Neural cell (in vitro differentiated cells): ENCODE measurements at regions not wholly inside any gene's neighbourhood (a gene's known extent, or its start where the extent isn't known, plus 50 kb on each side); places are given as distances from the start of the nearest gene placed in this dataset.

Experiments used
- H2AFZ ChIP-seq: fragments of 200-600, 300-800 bp; sonication (generic), shearing (Covaris generic); 2 replicates; pipeline ENCODE4 v1.6.0; 2014; ENCODE audit warnings: low read depth, mild to moderate bottlenecking, antibody characterized with exemption, low read length, moderate library complexity
- H3F3A ChIP-seq: fragments of 200-600 bp; shearing (Covaris generic); 2 replicates; pipeline ENCODE4 v1.6.1; 2016; ENCODE audit warnings: mild to moderate bottlenecking, moderate library complexity, mixed read lengths, antibody characterized with exemption, low read length; ENCODE audit not compliant: insufficient read depth, poor library complexity, severe bottlenecking
- H3K27ac ChIP-seq: fragments of 200-600, 300-800 bp; sonication (generic), shearing (Covaris generic); 2 replicates; pipeline ENCODE4 v1.5.1; 2014; ENCODE audit warnings: mild to moderate bottlenecking, low read length, moderate library complexity
- H3K27me3 ChIP-seq: fragments of 300-800, 200-600 bp; sonication (generic), shearing (Covaris generic); 2 replicates; pipeline ENCODE4 v1.6.0; 2014; ENCODE audit warnings: mild to moderate bottlenecking, low read depth, low read length, moderate library complexity; ENCODE audit not compliant: insufficient read depth
- H3K36me3 ChIP-seq: fragments of 300-800, 200-600 bp; sonication (generic), shearing (Covaris generic); 2 replicates; pipeline ENCODE4 v1.5.1; 2014; ENCODE audit warnings: mild to moderate bottlenecking, antibody characterized with exemption, low read length, moderate library complexity; ENCODE audit not compliant: insufficient read depth
- H3K4me2 ChIP-seq: fragments of 300-800, 200-600 bp; sonication (generic), shearing (Covaris generic); 2 replicates; pipeline ENCODE4 v1.6.0; 2014; ENCODE audit warnings: mild to moderate bottlenecking, low read length
- H3K4me3 ChIP-seq: fragments of 300-800, 200-600 bp; sonication (generic), shearing (Covaris generic); 2 replicates; pipeline ENCODE4 v1.5.1; 2014; ENCODE audit warnings: mild to moderate bottlenecking, low read length, moderate library complexity
- H3K79me2 ChIP-seq: fragments of 200-600 bp; shearing (Covaris generic); replicated peaks from 2 replicates; pipeline ENCODE4 v1.6.0; 2014; ENCODE audit warnings: mild to moderate bottlenecking, low read length, moderate library complexity; ENCODE audit not compliant: insufficient read depth
- H3K9ac ChIP-seq: fragments of 300-800, 200-600 bp; sonication (generic), shearing (Covaris generic); 2 replicates; pipeline ENCODE4 v1.6.1; 2016; ENCODE audit warnings: mild to moderate bottlenecking, low read length, mixed read lengths
- H3K9me2 ChIP-seq: fragments of 200-600 bp; shearing (Covaris generic); 2 replicates; pipeline ENCODE4 v1.6.1; 2016; ENCODE audit warnings: mild to moderate bottlenecking, low read length, mixed read lengths; ENCODE audit not compliant: insufficient read depth
- H3K9me3 ChIP-seq: fragments of 200-600, 300-800 bp; sonication (generic), shearing (Covaris generic); 2 replicates; pipeline ENCODE4 v1.6.1; 2016; ENCODE audit warnings: mild to moderate bottlenecking, mixed run types, low read length, moderate library complexity, mixed read lengths
- H4K20me1 ChIP-seq: fragments of 200-600 bp; shearing (Covaris generic); 2 replicates; pipeline ENCODE4 v1.6.1; 2016; ENCODE audit warnings: mild to moderate bottlenecking, mixed run types; ENCODE audit not compliant: insufficient read depth
- EP300 ChIP-seq: fragments of 450-650 bp; conservative IDR thresholded peaks from 2 replicates; pipeline ENCODE4 v1.6.1; 2014; ENCODE audit warnings: antibody characterized with exemption, mild to moderate bottlenecking, moderate library complexity; ENCODE audit not compliant: poor library complexity, severe bottlenecking
- EZH2 ChIP-seq: fragments of 200-600, 300-800 bp; shearing (Covaris generic), sonication (generic); IDR thresholded peaks from 2 replicates; pipeline ENCODE4 v1.6.1; 2014; ENCODE audit warnings: antibody characterized with exemption, low read length, borderline replicate concordance, mild to moderate bottlenecking; ENCODE audit not compliant: insufficient read depth, poor library complexity, severe bottlenecking
- MXI1 ChIP-seq: fragments of 450-650 bp; conservative IDR thresholded peaks from 2 replicates; pipeline ENCODE4 v1.6.1; 2014; ENCODE audit warnings: antibody characterized with exemption, mild to moderate bottlenecking; ENCODE audit not compliant: poor library complexity, severe bottlenecking
- POLR2AphosphoS5 ChIP-seq: IDR thresholded peaks from 2 replicates; pipeline ENCODE4 v1.6.1; 2012
- RAD21 ChIP-seq: fragments of 450-650 bp; conservative IDR thresholded peaks from 2 replicates; pipeline ENCODE4 v1.6.1; 2014; ENCODE audit warnings: antibody characterized with exemption, mild to moderate bottlenecking, moderate library complexity
- SMC3 ChIP-seq: fragments of 450-650 bp; conservative IDR thresholded peaks from 2 replicates; pipeline ENCODE4 v1.6.1; 2014; ENCODE audit warnings: antibody characterized with exemption, mild to moderate bottlenecking, moderate library complexity; ENCODE audit not compliant: poor library complexity
- TAF1 ChIP-seq: IDR thresholded peaks from 2 replicates; pipeline ENCODE4 v1.6.1; 2012; ENCODE audit warnings: low read depth
- TF ChIP-seq, protein P1 (sequence below): IDR thresholded peaks from 2 replicates; pipeline ENCODE4 v1.6.1; 2012; ENCODE audit warnings: borderline replicate concordance
- TF ChIP-seq, protein P2 (sequence below): fragments of 450-650 bp; IDR thresholded peaks from 2 replicates; pipeline ENCODE4 v1.5.1; 2014; ENCODE audit warnings: antibody characterized with exemption, mild to moderate bottlenecking, moderate library complexity; ENCODE audit not compliant: poor library complexity, severe bottlenecking

DNA sequence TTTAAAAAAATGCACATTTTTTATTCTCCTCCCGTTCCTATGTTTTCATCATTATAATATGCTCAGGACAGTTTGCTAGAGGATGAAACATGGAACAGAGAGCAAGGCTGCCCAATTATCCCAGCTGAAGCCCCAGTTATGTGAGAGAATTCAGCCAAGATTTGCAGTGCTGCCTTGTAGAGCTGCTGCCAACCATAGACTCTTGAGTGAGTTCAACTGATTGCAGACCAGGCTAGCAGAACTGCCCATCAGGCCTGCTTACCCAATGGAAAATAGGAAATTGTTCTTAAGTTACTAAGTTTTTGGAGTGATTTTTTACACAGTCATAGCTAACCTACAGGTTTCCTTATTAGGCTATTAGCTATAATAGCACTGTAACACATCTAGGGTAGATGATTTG is 128.7 kb upstream of the VGLL2 start:
- H3K27me3 ChIP-seq: no peaks in the 10 kb centered on the region
- no peak overlapping the region for H3K4me3 ChIP-seq
- no peak overlapping the region for H3K9ac ChIP-seq
- no peaks in the 10 kb centered on the region for H3K9me2 ChIP-seq
- H3K4me2 ChIP-seq: no peak overlapping the region
- H3K27ac ChIP-seq: no peak overlapping the region
- H4K20me1 ChIP-seq: no peaks in the 10 kb centered on the region
- H3K9me3 ChIP-seq: no peaks in the 10 kb centered on the region
- no peaks in the 10 kb centered on the region for H3K36me3 ChIP-seq
- H2AFZ ChIP-seq: no peak overlapping the region
- TF ChIP-seq EP300 (no peak), SMC3 (no peak), MXI1 (no peak), POLR2AphosphoS5 (no peak), TAF1 (no peak), EZH2 (no peak), RAD21 (no peak)
- TF ChIP-seq, protein P1, sequence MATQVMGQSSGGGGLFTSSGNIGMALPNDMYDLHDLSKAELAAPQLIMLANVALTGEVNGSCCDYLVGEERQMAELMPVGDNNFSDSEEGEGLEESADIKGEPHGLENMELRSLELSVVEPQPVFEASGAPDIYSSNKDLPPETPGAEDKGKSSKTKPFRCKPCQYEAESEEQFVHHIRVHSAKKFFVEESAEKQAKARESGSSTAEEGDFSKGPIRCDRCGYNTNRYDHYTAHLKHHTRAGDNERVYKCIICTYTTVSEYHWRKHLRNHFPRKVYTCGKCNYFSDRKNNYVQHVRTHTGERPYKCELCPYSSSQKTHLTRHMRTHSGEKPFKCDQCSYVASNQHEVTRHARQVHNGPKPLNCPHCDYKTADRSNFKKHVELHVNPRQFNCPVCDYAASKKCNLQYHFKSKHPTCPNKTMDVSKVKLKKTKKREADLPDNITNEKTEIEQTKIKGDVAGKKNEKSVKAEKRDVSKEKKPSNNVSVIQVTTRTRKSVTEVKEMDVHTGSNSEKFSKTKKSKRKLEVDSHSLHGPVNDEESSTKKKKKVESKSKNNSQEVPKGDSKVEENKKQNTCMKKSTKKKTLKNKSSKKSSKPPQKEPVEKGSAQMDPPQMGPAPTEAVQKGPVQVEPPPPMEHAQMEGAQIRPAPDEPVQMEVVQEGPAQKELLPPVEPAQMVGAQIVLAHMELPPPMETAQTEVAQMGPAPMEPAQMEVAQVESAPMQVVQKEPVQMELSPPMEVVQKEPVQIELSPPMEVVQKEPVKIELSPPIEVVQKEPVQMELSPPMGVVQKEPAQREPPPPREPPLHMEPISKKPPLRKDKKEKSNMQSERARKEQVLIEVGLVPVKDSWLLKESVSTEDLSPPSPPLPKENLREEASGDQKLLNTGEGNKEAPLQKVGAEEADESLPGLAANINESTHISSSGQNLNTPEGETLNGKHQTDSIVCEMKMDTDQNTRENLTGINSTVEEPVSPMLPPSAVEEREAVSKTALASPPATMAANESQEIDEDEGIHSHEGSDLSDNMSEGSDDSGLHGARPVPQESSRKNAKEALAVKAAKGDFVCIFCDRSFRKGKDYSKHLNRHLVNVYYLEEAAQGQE: no peak
- TF ChIP-seq, protein P2, sequence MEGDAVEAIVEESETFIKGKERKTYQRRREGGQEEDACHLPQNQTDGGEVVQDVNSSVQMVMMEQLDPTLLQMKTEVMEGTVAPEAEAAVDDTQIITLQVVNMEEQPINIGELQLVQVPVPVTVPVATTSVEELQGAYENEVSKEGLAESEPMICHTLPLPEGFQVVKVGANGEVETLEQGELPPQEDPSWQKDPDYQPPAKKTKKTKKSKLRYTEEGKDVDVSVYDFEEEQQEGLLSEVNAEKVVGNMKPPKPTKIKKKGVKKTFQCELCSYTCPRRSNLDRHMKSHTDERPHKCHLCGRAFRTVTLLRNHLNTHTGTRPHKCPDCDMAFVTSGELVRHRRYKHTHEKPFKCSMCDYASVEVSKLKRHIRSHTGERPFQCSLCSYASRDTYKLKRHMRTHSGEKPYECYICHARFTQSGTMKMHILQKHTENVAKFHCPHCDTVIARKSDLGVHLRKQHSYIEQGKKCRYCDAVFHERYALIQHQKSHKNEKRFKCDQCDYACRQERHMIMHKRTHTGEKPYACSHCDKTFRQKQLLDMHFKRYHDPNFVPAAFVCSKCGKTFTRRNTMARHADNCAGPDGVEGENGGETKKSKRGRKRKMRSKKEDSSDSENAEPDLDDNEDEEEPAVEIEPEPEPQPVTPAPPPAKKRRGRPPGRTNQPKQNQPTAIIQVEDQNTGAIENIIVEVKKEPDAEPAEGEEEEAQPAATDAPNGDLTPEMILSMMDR: no peak
- H3K79me2 ChIP-seq: no peaks in the 10 kb centered on the region
- no peaks in the 10 kb centered on the region for H3F3A ChIP-seq

DNA sequence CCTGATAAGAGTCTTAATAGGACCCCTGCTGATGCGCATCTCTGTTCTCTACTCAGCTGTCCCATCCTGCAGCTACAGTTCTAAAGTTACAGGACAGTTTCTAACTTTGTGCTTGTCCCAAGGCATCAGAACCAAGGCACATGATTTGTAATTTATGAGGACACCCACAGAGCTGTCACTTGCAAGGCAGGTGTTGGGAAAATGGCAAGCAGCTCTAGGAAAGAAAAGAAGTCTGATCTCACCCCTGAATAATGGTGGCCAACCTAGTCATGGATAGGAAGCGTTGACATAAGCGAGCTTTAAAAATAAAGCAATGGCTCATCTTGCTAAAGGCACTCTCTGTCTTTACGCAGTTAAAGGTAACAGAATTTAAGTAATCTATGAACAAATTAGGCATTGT is 127.6 kb upstream of the VGLL2 start:
- Histone ChIP-seq H2AFZ (no peak overlapping the region), H3K9me2 (no peaks in the 10 kb centered on the region), H3K36me3 (no peaks in the 10 kb centered on the region), H3K27me3 (no peaks in the 10 kb centered on the region), H3K9ac (no peak overlapping the region), H3F3A (no peaks in the 10 kb centered on the region), H4K20me1 (no peaks in the 10 kb centered on the region), H3K4me3 (no peak overlapping the region), H3K79me2 (no peaks in the 10 kb centered on the region), H3K9me3 (no peaks in the 10 kb centered on the region), H3K4me2 (no peak overlapping the region), H3K27ac (no peak overlapping the region)
- TF ChIP-seq RAD21: no peak
- no peak for TF ChIP-seq TAF1
- TF ChIP-seq SMC3: no peak
- TF ChIP-seq MXI1: no peak
- TF ChIP-seq EP300: no peak
- TF ChIP-seq POLR2AphosphoS5: no peak
- TF ChIP-seq, protein P1: no peak
- TF ChIP-seq, protein P2: no peak
- no peak for TF ChIP-seq EZH2
